ENCODE measurements at regions not wholly inside any gene's neighbourhood (a gene's known extent, or its start where the extent isn't known, plus 50 kb on each side); places are given as distances from the start of the nearest gene placed in this dataset.
A peak's percentile ranks its signal among the peaks of the same experiment; 100 is the strongest.

- peaks cover 4% of the 10 kb centered on the region for H3K9me3 Mint-ChIP-seq (ENCODE audit: insufficient read depth)
- H3K27me3 Mint-ChIP-seq, result no peaks in the 10 kb centered on the region
- H3K4me1 ChIP-seq (ENCODE audit: control insufficient read depth in 2 of 2, insufficient read depth in 2 of 2, low read length in 2 of 2), result peaks cover 0 to 4% of the 10 kb centered on the region in 2 donors
- H3K4me3 Mint-ChIP-seq, result no peak overlapping the region
- intact Hi-C loops (cut with micrococcal nuclease), result no loop called here
- H3K4me2 ChIP-seq (replicated peaks; ENCODE audit: low read depth, low read length, poor library complexity, severe bottlenecking), result no peak overlapping the region
- no peak overlapping the region for H2AFZ ChIP-seq (ENCODE audit: insufficient read depth, low read depth, low read length, poor library complexity, severe bottlenecking)
- TF ChIP-seq CTCF (IDR thresholded peaks at IDR 0.05), result no peak
- TF ChIP-seq EZH2 (IDR thresholded peaks at IDR 0.05; ENCODE audit: borderline replicate concordance, insufficient read depth, low read depth, low read length, poor library complexity, severe bottlenecking), result no peak
- CTCF ChIA-PET, result no interaction called here
- ATAC-seq (ENCODE audit: low read depth) (no peak), DNase-seq (no peak)
- H3K79me2 ChIP-seq (ENCODE audit: control insufficient read depth, insufficient read depth, low read length), result no peaks in the 10 kb centered on the region
- H3K36me3 ChIP-seq (replicated peaks in 1 of 2; ENCODE audit: control extremely low read depth in 1 of 2, control insufficient read depth in 1 of 2, extremely low read depth in 1 of 2, insufficient read depth in 2 of 2, low read length in 1 of 2), result no peaks in the 10 kb centered on the region
- H3K9me3 ChIP-seq (ENCODE audit: control extremely low read depth in 1 of 3, control insufficient read depth in 2 of 3, insufficient read depth in 1 of 3, low read length in 2 of 3), result no peaks in the 10 kb centered on the region
- H3K9ac ChIP-seq (ENCODE audit: low read length), result no peak overlapping the region
- 100% methylated on average over 1 of the region's 2 CpGs for WGBS (ENCODE audit: insufficient coverage)
- H3K27ac ChIP-seq (ENCODE audit: low read length in 2 of 2), result no peak overlapping the region
- H3K4me1 Mint-ChIP-seq, result peaks cover 4% of the 10 kb centered on the region
- H3K4me3 ChIP-seq (ENCODE audit: control extremely low read depth in 1 of 5, extremely low read depth in 1 of 5, insufficient read depth in 1 of 5, low read depth in 2 of 5, low read length in 4 of 5), result no peak overlapping the region
- H3K27me3 ChIP-seq (replicated peaks in 1 of 4; ENCODE audit: control extremely low read depth in 1 of 4, control insufficient read depth in 3 of 4, insufficient read depth in 4 of 4, low read length in 3 of 4), result no peaks in the 10 kb centered on the region
- POLR2A ChIA-PET, result no interaction called here
- no peak overlapping the region for H3K27ac Mint-ChIP-seq
- H4K20me1 ChIP-seq (ENCODE audit: control insufficient read depth, insufficient read depth, low read length, poor library complexity, severe bottlenecking), result no peaks in the 10 kb centered on the region
These were observed 92.8 kb upstream of the ZP4 start for GRCh38 chr1:237983496-237983895.

GRCh38 chr1:237981223-237981622 is 90.5 kb upstream of the ZP4 start:
- Mint-ChIP-seq H3K27me3 (no peaks in the 10 kb centered on the region), H3K9me3 (ENCODE audit: insufficient read depth) (peaks cover 4% of the 10 kb centered on the region), H3K4me1 (peaks cover 4% of the 10 kb centered on the region), H3K4me3 (no peak overlapping the region), H3K27ac (no peak overlapping the region)
- POLR2A ChIA-PET, result no interaction called here
- Histone ChIP-seq H3K4me1 (ENCODE audit: control insufficient read depth in 2 of 2, insufficient read depth in 2 of 2, low read length in 2 of 2) (peaks cover 0 to 4% of the 10 kb centered on the region in 2 donors), H3K4me2 (replicated peaks; ENCODE audit: low read depth, low read length, poor library complexity, severe bottlenecking) (peak overlapping the region; percentile 19), H3K9me3 (ENCODE audit: control extremely low read depth in 1 of 3, control insufficient read depth in 2 of 3, insufficient read depth in 1 of 3, low read length in 2 of 3) (no peaks in the 10 kb centered on the region), H3K27me3 (replicated peaks in 1 of 4; ENCODE audit: control extremely low read depth in 1 of 4, control insufficient read depth in 3 of 4, insufficient read depth in 4 of 4, low read length in 3 of 4) (no peaks in the 10 kb centered on the region), H4K20me1 (ENCODE audit: control insufficient read depth, insufficient read depth, low read length, poor library complexity, severe bottlenecking) (no peaks in the 10 kb centered on the region), H3K27ac (ENCODE audit: low read length in 2 of 2) (no peak overlapping the region), H3K36me3 (replicated peaks in 1 of 2; ENCODE audit: control extremely low read depth in 1 of 2, control insufficient read depth in 1 of 2, extremely low read depth in 1 of 2, insufficient read depth in 2 of 2, low read length in 1 of 2) (no peaks in the 10 kb centered on the region), H3K9ac (ENCODE audit: low read length) (no peak overlapping the region), H2AFZ (ENCODE audit: insufficient read depth, low read depth, low read length, poor library complexity, severe bottlenecking) (no peak overlapping the region), H3K4me3 (ENCODE audit: control extremely low read depth in 1 of 5, extremely low read depth in 1 of 5, insufficient read depth in 1 of 5, low read depth in 2 of 5, low read length in 4 of 5) (no peak overlapping the region), H3K79me2 (ENCODE audit: control insufficient read depth, insufficient read depth, low read length) (no peaks in the 10 kb centered on the region)
- 0% methylated on average over 1 of the region's 3 CpGs for WGBS (ENCODE audit: insufficient coverage)
- ATAC-seq (ENCODE audit: low read depth) (no peak), DNase-seq (no peak)
- CTCF ChIA-PET, result no interaction called here
- intact Hi-C loops (cut with micrococcal nuclease), result no loop called here
- no peak for TF ChIP-seq EZH2 (IDR thresholded peaks at IDR 0.05; ENCODE audit: borderline replicate concordance, insufficient read depth, low read depth, low read length, poor library complexity, severe bottlenecking)
- TF ChIP-seq CTCF (IDR thresholded peaks at IDR 0.05), result no peak

All from B cell (primary cell).